ENCODE measurements at regions not wholly inside any gene's neighbourhood (a gene's known extent, or its start where the extent isn't known, plus 50 kb on each side); places are given as distances from the start of the nearest gene placed in this dataset.

DNA sequence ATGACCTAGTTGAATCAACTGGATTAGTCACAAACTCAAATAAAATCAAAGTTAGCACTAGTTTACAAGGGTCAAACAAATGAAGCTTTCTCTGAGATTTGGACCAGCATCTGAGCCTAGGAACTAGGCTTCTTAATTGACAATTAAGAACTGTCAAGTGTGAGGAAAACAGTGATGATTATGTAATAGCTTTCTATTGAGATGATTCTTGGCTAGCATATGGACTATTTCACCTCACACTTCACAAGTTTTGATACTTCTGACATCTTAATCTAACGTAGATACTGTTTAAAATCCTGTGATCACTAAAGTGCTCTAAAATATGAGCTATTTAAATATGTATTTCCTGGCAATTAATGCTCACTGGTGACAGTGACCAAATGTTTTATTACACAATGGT is 542.9 kb downstream of the EFNA5 start:
- TF ChIP-seq, protein P1, sequence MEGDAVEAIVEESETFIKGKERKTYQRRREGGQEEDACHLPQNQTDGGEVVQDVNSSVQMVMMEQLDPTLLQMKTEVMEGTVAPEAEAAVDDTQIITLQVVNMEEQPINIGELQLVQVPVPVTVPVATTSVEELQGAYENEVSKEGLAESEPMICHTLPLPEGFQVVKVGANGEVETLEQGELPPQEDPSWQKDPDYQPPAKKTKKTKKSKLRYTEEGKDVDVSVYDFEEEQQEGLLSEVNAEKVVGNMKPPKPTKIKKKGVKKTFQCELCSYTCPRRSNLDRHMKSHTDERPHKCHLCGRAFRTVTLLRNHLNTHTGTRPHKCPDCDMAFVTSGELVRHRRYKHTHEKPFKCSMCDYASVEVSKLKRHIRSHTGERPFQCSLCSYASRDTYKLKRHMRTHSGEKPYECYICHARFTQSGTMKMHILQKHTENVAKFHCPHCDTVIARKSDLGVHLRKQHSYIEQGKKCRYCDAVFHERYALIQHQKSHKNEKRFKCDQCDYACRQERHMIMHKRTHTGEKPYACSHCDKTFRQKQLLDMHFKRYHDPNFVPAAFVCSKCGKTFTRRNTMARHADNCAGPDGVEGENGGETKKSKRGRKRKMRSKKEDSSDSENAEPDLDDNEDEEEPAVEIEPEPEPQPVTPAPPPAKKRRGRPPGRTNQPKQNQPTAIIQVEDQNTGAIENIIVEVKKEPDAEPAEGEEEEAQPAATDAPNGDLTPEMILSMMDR (IDR thresholded peaks at IDR 0.05) = no peak
- no peak for TF ChIP-seq POLR2A (IDR thresholded peaks at IDR 0.05)

All from right lobe of liver (tissue), 4 donors.